C4-2B (cell line): ENCODE measurements at regions not wholly inside any gene's neighbourhood (a gene's known extent, or its start where the extent isn't known, plus 50 kb on each side); places are given as distances from the start of the nearest gene placed in this dataset.

ENCODE experiments used
- ZFX ChIP-seq: fragments of 450-650 bp; IDR thresholded peaks from 2 replicates; pipeline ENCODE4 v1.6.1; 2017
- TF ChIP-seq, protein P1 (sequence below): fragments of 450-650 bp; conservative IDR thresholded peaks from 2 replicates; pipeline ENCODE4 v1.5.1; 2017; ENCODE audit warnings: mild to moderate bottlenecking

GRCh38 chr2:122651780-122652179 is 896.3 kb downstream of the TSN start:
- TF ChIP-seq, protein P1, sequence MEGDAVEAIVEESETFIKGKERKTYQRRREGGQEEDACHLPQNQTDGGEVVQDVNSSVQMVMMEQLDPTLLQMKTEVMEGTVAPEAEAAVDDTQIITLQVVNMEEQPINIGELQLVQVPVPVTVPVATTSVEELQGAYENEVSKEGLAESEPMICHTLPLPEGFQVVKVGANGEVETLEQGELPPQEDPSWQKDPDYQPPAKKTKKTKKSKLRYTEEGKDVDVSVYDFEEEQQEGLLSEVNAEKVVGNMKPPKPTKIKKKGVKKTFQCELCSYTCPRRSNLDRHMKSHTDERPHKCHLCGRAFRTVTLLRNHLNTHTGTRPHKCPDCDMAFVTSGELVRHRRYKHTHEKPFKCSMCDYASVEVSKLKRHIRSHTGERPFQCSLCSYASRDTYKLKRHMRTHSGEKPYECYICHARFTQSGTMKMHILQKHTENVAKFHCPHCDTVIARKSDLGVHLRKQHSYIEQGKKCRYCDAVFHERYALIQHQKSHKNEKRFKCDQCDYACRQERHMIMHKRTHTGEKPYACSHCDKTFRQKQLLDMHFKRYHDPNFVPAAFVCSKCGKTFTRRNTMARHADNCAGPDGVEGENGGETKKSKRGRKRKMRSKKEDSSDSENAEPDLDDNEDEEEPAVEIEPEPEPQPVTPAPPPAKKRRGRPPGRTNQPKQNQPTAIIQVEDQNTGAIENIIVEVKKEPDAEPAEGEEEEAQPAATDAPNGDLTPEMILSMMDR = no peak
- TF ChIP-seq ZFX = no peak
